Neuron (in vitro differentiated cells): ENCODE measurements at regions not wholly inside any gene's neighbourhood (a gene's known extent, or its start where the extent isn't known, plus 50 kb on each side); places are given as distances from the start of the nearest gene placed in this dataset.

ENCODE experiments used
- H2AFZ ChIP-seq: one replicate; pipeline ENCODE4 v1.6.1; 2013; ENCODE audit warnings: low read depth, mild to moderate bottlenecking, inconsistent platforms, low read length, moderate library complexity
- H3K27me3 ChIP-seq: one replicate; pipeline ENCODE4 v1.6.1; 2013; ENCODE audit warnings: low read length; ENCODE audit not compliant: insufficient read depth
- H3K36me3 ChIP-seq: one replicate; pipeline ENCODE4 v1.6.1; 2013; ENCODE audit warnings: low read length; ENCODE audit not compliant: insufficient read depth
- H3K4me1 ChIP-seq: one replicate; pipeline ENCODE4 v1.6.1; 2013; ENCODE audit warnings: low read length; ENCODE audit not compliant: insufficient read depth
- H3K4me3 ChIP-seq: 2 replicates; pipeline ENCODE4 v1.5.1; 2013; ENCODE audit warnings: mild to moderate bottlenecking, low read length, moderate library complexity
- H3K9me3 ChIP-seq: one replicate; pipeline ENCODE4 v1.6.1; 2013; ENCODE audit warnings: low read length

GRCh38 chr15:39495871-39496840, 84.7 kb upstream of the THBS1 start:
- Histone ChIP-seq H3K4me1 (no peaks in the 10 kb centered on the region), H3K4me3 (no peak overlapping the region), H3K9me3 (no peaks in the 10 kb centered on the region), H3K36me3 (no peaks in the 10 kb centered on the region), H3K27me3 (peaks cover 4% of the 10 kb centered on the region), H2AFZ (no peak overlapping the region)

DNA sequence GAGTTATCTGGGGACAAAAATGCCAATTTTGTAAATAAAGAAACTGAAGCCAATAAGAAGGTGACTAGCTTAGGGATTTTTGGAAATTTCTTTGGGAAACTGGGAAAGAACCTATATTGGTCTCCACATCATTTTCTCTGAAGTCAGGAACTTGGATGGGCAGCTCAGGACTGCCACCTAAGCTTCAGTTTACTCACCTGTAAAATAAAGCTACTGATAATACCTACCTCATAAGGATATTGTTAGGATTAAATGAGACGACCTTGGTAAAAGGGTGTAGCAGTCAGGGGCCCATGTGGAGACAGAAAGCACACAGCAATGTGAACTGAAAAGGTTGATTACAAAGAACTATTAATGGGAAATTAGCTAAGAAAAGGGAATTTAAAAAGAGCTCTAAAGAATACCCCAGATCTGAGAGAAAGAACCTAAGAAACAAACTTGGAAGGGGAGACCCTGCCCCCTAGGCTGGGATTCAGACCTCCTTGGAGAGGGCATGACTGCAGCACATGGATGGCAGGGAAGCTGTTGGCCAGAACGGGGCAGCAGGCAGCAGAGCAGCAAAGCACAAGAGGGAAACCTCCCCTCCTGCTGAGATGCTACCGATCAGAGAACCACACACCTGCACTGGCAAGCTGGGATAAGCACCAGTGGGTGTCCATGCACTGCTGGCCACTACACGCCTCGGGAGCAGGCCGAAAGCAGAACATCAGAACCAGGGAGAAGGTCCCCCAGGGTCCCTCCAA, 83.7 kb upstream of the THBS1 start:
- Histone ChIP-seq H3K4me3 (no peak overlapping the region), H3K9me3 (no peaks in the 10 kb centered on the region), H3K27me3 (peaks cover 4% of the 10 kb centered on the region), H3K36me3 (no peaks in the 10 kb centered on the region), H3K4me1 (no peaks in the 10 kb centered on the region), H2AFZ (no peak overlapping the region)

DNA sequence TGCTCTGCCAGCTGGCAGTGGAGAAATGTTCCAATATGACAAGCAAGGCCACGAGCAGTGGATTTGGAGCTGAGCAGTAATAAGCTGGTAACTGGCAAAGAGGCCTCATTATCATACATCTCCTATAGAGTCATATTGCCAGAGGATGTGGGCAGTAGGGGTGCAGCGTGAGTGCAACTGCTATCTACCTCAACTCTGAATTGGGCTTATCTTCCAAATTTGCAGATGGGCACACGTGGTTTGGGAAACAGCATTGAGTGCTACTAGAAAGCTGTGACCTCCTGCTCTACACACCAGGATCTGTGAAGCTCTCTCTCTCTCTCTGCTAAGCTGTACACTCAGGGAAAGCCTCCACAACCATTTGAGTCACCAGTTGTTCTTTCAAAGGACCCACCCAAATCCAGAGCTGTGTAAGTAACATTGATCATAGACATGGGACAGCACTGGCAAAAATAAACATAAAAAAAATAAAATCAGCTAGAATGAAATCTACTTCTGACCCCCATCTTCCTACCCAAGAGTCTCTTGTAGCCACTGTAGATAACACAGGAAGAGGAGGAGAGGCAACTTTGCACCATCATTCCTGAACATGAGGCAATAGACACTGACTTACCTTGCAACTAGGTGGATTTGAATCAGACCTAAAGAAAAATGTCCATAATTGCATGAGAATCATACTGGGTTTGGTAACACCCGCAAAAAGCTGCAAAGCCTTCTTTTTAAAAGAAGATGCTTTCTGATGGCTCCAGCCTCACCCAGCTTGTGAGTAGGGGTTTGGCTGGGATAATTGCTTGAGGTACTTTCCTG, 82.9 kb upstream of the THBS1 start:
- Histone ChIP-seq H3K36me3 (no peaks in the 10 kb centered on the region), H3K4me1 (no peaks in the 10 kb centered on the region), H3K27me3 (peaks cover 4% of the 10 kb centered on the region), H2AFZ (no peak overlapping the region), H3K4me3 (no peak overlapping the region), H3K9me3 (no peaks in the 10 kb centered on the region)

GRCh38 chr15:39498629-39499028, 82.2 kb upstream of the THBS1 start:
- H2AFZ ChIP-seq = no peak overlapping the region
- H3K9me3 ChIP-seq = no peaks in the 10 kb centered on the region
- H3K27me3 ChIP-seq = peaks cover 4% of the 10 kb centered on the region
- no peaks in the 10 kb centered on the region for H3K4me1 ChIP-seq
- no peak overlapping the region for H3K4me3 ChIP-seq
- no peaks in the 10 kb centered on the region for H3K36me3 ChIP-seq

- no peaks in the 10 kb centered on the region for H3K36me3 ChIP-seq
- no peak overlapping the region for H2AFZ ChIP-seq
- no peak overlapping the region for H3K4me3 ChIP-seq
- H3K27me3 ChIP-seq = peaks cover 4% of the 10 kb centered on the region
- no peaks in the 10 kb centered on the region for H3K9me3 ChIP-seq
- no peaks in the 10 kb centered on the region for H3K4me1 ChIP-seq
Measured at GRCh38 chr15:39499042-39499441, 81.8 kb upstream of the THBS1 start.

GRCh38 chr15:39499681-39500080, 81.2 kb upstream of the THBS1 start:
- no peaks in the 10 kb centered on the region for H3K36me3 ChIP-seq
- no peak overlapping the region for H2AFZ ChIP-seq
- H3K4me3 ChIP-seq = no peak overlapping the region
- peaks cover 4% of the 10 kb centered on the region for H3K27me3 ChIP-seq
- H3K4me1 ChIP-seq = no peaks in the 10 kb centered on the region
- no peaks in the 10 kb centered on the region for H3K9me3 ChIP-seq

GRCh38 chr15:39501366-39502081, 79.4 kb upstream of the THBS1 start:
- Histone ChIP-seq H2AFZ (no peak overlapping the region), H3K36me3 (no peaks in the 10 kb centered on the region), H3K4me3 (no peak overlapping the region), H3K9me3 (no peaks in the 10 kb centered on the region), H3K4me1 (no peaks in the 10 kb centered on the region), H3K27me3 (peaks cover 4% of the 10 kb centered on the region)

DNA sequence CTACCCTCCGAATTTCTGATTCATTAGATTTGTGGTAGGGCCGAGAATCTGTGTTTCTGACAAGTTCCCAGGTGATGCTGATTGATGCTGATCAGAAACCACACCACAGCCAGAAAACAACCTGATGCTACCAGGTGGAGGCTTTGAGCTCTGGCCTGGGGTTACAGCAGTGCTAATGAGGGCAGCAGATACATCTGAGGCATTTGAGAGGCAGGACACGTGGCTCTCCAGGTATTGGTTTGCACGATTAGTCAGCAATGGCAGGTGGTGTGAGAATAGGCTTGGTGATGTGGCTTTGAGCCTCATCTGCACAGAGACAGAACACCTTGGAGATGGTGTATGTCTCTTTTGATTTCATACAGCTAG, 78.8 kb upstream of the THBS1 start:
- H3K4me3 ChIP-seq = no peak overlapping the region
- H3K27me3 ChIP-seq = peaks cover 4% of the 10 kb centered on the region
- H2AFZ ChIP-seq = no peak overlapping the region
- no peaks in the 10 kb centered on the region for H3K9me3 ChIP-seq
- H3K4me1 ChIP-seq = no peaks in the 10 kb centered on the region
- H3K36me3 ChIP-seq = no peaks in the 10 kb centered on the region

DNA sequence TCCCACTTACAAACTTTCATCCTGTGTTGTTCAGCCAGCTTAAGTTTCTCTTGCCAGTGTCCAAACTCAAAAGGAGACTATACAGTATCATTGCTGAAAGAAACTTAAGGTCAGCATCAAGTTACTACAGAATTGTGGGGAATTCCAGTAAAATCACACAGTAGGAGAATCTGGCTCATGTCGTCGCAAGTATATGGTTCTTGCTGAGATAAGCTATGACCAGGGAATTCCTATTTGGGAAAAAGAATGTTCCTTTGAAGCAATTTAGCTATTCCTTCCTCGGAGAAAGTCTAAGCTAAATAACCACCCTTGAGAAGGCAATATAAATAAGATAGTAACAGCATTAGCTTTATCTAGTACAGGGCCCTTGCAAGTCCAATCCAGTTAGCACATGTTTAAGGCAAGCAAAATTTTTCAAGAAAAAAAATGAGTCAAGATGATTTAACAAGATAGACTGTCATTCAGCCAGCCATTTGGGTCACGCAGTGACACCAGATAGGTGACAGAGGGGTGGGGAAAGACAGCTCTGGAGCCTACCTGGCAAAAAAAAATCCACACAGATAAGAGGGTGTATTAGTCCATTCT, 78.2 kb upstream of the THBS1 start:
- peaks cover 4% of the 10 kb centered on the region for H3K27me3 ChIP-seq
- H3K9me3 ChIP-seq = no peaks in the 10 kb centered on the region
- H3K4me3 ChIP-seq = no peak overlapping the region
- no peak overlapping the region for H2AFZ ChIP-seq
- no peaks in the 10 kb centered on the region for H3K4me1 ChIP-seq
- no peaks in the 10 kb centered on the region for H3K36me3 ChIP-seq

GRCh38 chr15:39503526-39503925, 77.4 kb upstream of the THBS1 start:
- H2AFZ ChIP-seq = no peak overlapping the region
- H3K4me3 ChIP-seq = no peak overlapping the region
- H3K27me3 ChIP-seq = no peaks in the 10 kb centered on the region
- H3K9me3 ChIP-seq = no peaks in the 10 kb centered on the region
- H3K4me1 ChIP-seq = no peaks in the 10 kb centered on the region
- H3K36me3 ChIP-seq = no peaks in the 10 kb centered on the region

DNA sequence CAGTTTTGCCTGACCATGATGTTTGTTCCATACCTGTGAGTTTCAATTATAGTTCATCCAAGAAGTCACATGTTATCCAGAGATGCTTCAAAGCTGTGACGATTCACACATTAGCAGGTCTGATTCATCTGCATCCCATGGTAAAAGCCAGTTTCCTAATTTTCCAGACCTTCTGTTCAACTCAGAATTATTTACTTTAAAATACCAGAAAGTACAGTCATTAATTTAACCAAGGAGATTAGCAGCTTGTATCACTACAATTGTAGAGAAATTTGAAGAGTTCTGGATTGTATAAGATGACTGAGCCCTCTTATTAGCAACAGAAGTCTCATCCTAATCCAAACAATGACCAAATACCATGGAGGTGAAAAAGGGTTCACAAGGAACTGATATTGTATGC, 76.1 kb upstream of the THBS1 start:
- no peaks in the 10 kb centered on the region for H3K27me3 ChIP-seq
- H3K36me3 ChIP-seq = no peaks in the 10 kb centered on the region
- H3K9me3 ChIP-seq = no peaks in the 10 kb centered on the region
- no peaks in the 10 kb centered on the region for H3K4me1 ChIP-seq
- no peak overlapping the region for H3K4me3 ChIP-seq
- no peak overlapping the region for H2AFZ ChIP-seq

GRCh38 chr15:39506146-39506545, 74.7 kb upstream of the THBS1 start:
- no peaks in the 10 kb centered on the region for H3K9me3 ChIP-seq
- no peaks in the 10 kb centered on the region for H3K36me3 ChIP-seq
- H3K4me3 ChIP-seq = no peak overlapping the region
- no peaks in the 10 kb centered on the region for H3K27me3 ChIP-seq
- H3K4me1 ChIP-seq = no peaks in the 10 kb centered on the region
- no peak overlapping the region for H2AFZ ChIP-seq
